Uterus (tissue), 3 donors: ENCODE measurements at regions not wholly inside any gene's neighbourhood (a gene's known extent, or its start where the extent isn't known, plus 50 kb on each side); places are given as distances from the start of the nearest gene placed in this dataset.

Source experiments
- DNase-seq, 2 donors: peaks; one replicate each; pipeline ENCODE4 v3.0.0-alpha.2; 2019 to 2020
- H3K27ac ChIP-seq, 2 donors: fragments of 200-600 bp; sonication (generic); 1 replicate in 1 of 2; 2 replicates in 1 of 2; pipeline ENCODE4 v1.5.1; 2016 to 2018
- H3K27me3 ChIP-seq, 2 donors: fragments of 200-600 bp; sonication (generic); one replicate each; pipeline ENCODE4 v1.5.1; 2018 to 2019; ENCODE audit warnings: control low read depth in 1 of 2
- H3K36me3 ChIP-seq, 2 donors: fragments of 200-600 bp; sonication (generic); one replicate each; pipeline ENCODE4 v1.5.1; 2019; ENCODE audit warnings: control low read depth in 1 of 2
- H3K4me1 ChIP-seq, 2 donors: fragments of 200-600 bp; sonication (generic); one replicate each; pipeline ENCODE4 v1.5.1; 2018 to 2019; ENCODE audit warnings: control low read depth in 1 of 2
- H3K4me3 ChIP-seq, 2 donors: fragments of 200-600 bp; sonication (generic); 1 replicate in 1 of 2; 2 replicates in 1 of 2; pipeline ENCODE4 v1.5.1; 2018 to 2019; ENCODE audit warnings: mild to moderate bottlenecking in 1 of 2
- H3K9me3 ChIP-seq, 2 donors: fragments of 200-600 bp; sonication (generic); one replicate each; pipeline ENCODE4 v1.5.1; 2019; ENCODE audit warnings: control low read depth in 1 of 2
- POLR2A ChIP-seq, 2 donors: fragments of 450-650 bp; IDR thresholded peaks; one replicate each; pipeline ENCODE4 v1.6.1; 2016; ENCODE audit warnings: antibody characterized with exemption in 2 of 2, mild to moderate bottlenecking in 1 of 2, moderate library complexity in 1 of 2
- intact Hi-C: fragments of 100-400 bp; cut with DNase I; formaldehyde crosslinking; loops from one replicate; pipeline ENCODE4 v1.15.1; 2023; ENCODE audit warnings: low total_unique reads
- TF ChIP-seq, protein P1 (sequence below), 4 experiments: fragments of 200-600 bp in 2 of 4; fragments of 450-650 bp in 2 of 4; sonication (generic) in 2 of 4; IDR thresholded peaks; one replicate each; pipeline ENCODE4 v1.5.1; 2016 to 2019; ENCODE audit warnings: antibody characterized with exemption in 4 of 4, mild to moderate bottlenecking in 2 of 4, moderate library complexity in 1 of 4
- donor health status: DM: yes; HTN: yes; CAD: no.

- no peaks in the 10 kb centered on the region for H3K27me3 ChIP-seq
- intact Hi-C loops = no loop called here
- DNase-seq = no peak
- H3K4me1 ChIP-seq = no peaks in the 10 kb centered on the region
- TF ChIP-seq, protein P1, sequence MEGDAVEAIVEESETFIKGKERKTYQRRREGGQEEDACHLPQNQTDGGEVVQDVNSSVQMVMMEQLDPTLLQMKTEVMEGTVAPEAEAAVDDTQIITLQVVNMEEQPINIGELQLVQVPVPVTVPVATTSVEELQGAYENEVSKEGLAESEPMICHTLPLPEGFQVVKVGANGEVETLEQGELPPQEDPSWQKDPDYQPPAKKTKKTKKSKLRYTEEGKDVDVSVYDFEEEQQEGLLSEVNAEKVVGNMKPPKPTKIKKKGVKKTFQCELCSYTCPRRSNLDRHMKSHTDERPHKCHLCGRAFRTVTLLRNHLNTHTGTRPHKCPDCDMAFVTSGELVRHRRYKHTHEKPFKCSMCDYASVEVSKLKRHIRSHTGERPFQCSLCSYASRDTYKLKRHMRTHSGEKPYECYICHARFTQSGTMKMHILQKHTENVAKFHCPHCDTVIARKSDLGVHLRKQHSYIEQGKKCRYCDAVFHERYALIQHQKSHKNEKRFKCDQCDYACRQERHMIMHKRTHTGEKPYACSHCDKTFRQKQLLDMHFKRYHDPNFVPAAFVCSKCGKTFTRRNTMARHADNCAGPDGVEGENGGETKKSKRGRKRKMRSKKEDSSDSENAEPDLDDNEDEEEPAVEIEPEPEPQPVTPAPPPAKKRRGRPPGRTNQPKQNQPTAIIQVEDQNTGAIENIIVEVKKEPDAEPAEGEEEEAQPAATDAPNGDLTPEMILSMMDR (IDR thresholded peaks at IDR 0.05) = no peak
- TF ChIP-seq POLR2A (IDR thresholded peaks at IDR 0.05) = no peak
- no peak overlapping the region for H3K27ac ChIP-seq
- H3K4me3 ChIP-seq = no peak overlapping the region
- no peaks in the 10 kb centered on the region for H3K9me3 ChIP-seq
- no peaks in the 10 kb centered on the region for H3K36me3 ChIP-seq
These were observed 109.2 kb upstream of the SIRPG start for GRCh38 chr20:1766731-1767130.

DNA sequence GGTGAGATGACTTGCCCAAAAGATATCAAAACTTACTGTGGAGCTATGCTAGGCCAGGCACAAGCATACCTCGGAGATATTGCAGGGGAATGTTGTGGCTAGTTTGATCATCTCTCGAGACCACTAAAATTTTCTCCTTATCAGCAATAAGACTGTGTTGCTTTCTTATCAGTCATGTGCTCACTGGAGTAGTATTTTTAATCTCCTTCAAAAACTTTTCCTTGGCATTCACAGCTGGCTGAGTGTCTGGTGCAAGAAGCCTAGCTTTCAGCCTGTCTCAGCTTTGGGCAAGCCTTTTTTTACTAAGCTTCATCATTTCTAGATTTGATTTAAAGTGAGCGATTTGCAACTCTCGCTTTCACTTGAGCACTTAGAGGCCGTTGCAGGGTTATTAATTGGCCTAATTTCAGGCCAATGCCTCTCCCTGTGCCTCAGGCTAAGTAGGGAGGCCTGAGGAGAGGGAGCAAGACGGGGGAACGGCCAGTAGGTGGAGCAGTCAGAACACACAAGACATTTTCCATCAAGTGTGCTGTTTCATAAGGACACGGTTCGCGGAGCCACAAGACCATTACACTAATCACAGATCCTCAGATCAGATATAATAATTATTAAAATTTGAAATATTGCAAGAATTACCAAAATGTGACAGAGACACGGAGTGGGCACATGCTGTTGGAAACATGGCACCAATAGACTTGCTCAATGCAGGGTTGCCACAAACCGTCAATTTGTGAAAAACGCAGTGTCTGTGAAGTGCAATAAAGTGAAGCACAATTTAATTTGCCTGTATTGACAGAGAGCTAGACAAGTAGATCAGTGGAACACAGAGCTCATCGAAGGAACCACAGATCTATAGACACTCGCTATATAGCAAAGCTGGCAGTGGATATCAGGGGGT, 106.8 kb upstream of the SIRPG start:
- TF ChIP-seq, protein P1 (IDR thresholded peaks at IDR 0.05) = peak; percentile 54 to 75 (median 68)
- no peak for TF ChIP-seq POLR2A (IDR thresholded peaks at IDR 0.05)
- intact Hi-C loops = no loop called here
- no peaks in the 10 kb centered on the region for H3K27me3 ChIP-seq
- H3K36me3 ChIP-seq = no peaks in the 10 kb centered on the region
- H3K4me1 ChIP-seq = no peaks in the 10 kb centered on the region
- H3K4me3 ChIP-seq = no peak overlapping the region
- DNase-seq = peak; percentile 69 to 73
- no peak overlapping the region for H3K27ac ChIP-seq
- no peaks in the 10 kb centered on the region for H3K9me3 ChIP-seq

DNA sequence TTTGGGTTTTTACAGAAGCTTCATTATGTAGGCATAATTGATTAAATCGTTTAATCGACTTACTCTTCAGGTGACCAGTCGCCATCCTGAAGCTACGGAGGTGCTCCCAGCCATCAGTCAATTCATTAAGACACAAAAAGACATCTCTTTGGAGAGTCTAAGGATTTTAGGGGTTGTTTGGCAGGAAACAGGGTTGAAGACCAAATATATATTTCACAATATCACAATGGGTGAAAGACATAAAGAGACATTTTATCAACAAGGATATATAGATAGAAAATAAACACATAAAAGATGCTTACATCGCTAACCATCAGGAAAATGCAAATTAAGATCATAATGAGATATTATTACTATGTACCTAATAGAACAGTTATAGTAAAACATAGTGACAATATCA, 104.0 kb upstream of the SIRPG start:
- intact Hi-C loops = no loop called here
- no peak for DNase-seq
- H3K27ac ChIP-seq = no peak overlapping the region
- H3K36me3 ChIP-seq = no peaks in the 10 kb centered on the region
- no peak overlapping the region for H3K4me3 ChIP-seq
- TF ChIP-seq, protein P1 (IDR thresholded peaks at IDR 0.05) = no peak
- TF ChIP-seq POLR2A (IDR thresholded peaks at IDR 0.05) = no peak
- no peaks in the 10 kb centered on the region for H3K9me3 ChIP-seq
- H3K4me1 ChIP-seq = no peaks in the 10 kb centered on the region
- no peaks in the 10 kb centered on the region for H3K27me3 ChIP-seq

- Histone ChIP-seq H3K9me3 (no peaks in the 10 kb centered on the region), H3K4me3 (no peak overlapping the region), H3K27me3 (no peaks in the 10 kb centered on the region), H3K4me1 (no peaks in the 10 kb centered on the region), H3K27ac (no peak overlapping the region), H3K36me3 (no peaks in the 10 kb centered on the region)
- TF ChIP-seq, protein P1 (IDR thresholded peaks at IDR 0.05) = no peak
- TF ChIP-seq POLR2A (IDR thresholded peaks at IDR 0.05) = no peak
- intact Hi-C loops = no loop called here
- no peak for DNase-seq
These were observed 103.5 kb upstream of the SIRPG start for GRCh38 chr20:1761116-1761515.

DNA sequence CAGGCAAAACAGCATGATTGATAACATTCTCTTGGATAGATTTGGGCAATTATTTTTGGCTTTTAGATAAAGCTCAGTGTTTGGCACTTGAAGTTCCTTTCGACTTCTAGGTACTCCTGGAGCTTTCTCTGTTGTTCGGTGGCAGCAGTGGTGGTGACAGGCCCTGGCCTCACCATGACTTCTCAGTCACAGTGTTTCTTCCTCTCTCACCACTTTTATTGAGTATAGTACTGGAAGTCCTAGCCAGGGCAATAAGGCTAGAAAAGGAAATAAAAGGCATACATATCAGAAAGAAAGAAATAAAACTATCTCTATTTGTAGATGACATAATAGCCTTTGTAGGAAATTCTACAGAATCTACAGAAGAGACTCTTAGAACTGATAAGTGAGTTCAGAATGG, 101.2 kb upstream of the SIRPG start:
- DNase-seq = no peak
- H3K4me3 ChIP-seq = no peak overlapping the region
- H3K4me1 ChIP-seq = no peaks in the 10 kb centered on the region
- no peaks in the 10 kb centered on the region for H3K27me3 ChIP-seq
- intact Hi-C loops = no loop called here
- no peak overlapping the region for H3K27ac ChIP-seq
- no peaks in the 10 kb centered on the region for H3K36me3 ChIP-seq
- no peaks in the 10 kb centered on the region for H3K9me3 ChIP-seq
- no peak for TF ChIP-seq POLR2A (IDR thresholded peaks at IDR 0.05)
- TF ChIP-seq, protein P1 (IDR thresholded peaks at IDR 0.05) = no peak
